LHCN-M2 (cell line): ENCODE measurements at regions not wholly inside any gene's neighbourhood (a gene's known extent, or its start where the extent isn't known, plus 50 kb on each side); places are given as distances from the start of the nearest gene placed in this dataset.

Experiments used
- DNase-seq: peaks from one replicate; pipeline ENCODE4 v3.0.0-alpha.2; 2012; ENCODE audit warnings: low read depth

- DNase-seq: peak; percentile 57
Measured at GRCh38 chr2:160630801-160631590, 137.4 kb upstream of the RBMS1 start.

GRCh38 chr2:160632084-160632975 is 138.7 kb upstream of the RBMS1 start:
- no peak for DNase-seq

- DNase-seq: no peak
Measured at GRCh38 chr2:160634436-160634835, 140.8 kb upstream of the RBMS1 start.

GRCh38 chr2:160635488-160635887 is 141.9 kb upstream of the RBMS1 start:
- peak; percentile 29 for DNase-seq

GRCh38 chr2:160639472-160639871 is 145.9 kb upstream of the RBMS1 start:
- no peak for DNase-seq

GRCh38 chr2:160646684-160647444 is 153.3 kb upstream of the RBMS1 start:
- DNase-seq: no peak

GRCh38 chr2:160647967-160648685 is 154.5 kb upstream of the RBMS1 start:
- no peak for DNase-seq

- DNase-seq: no peak
Measured at GRCh38 chr2:160649698-160650097, 156.1 kb upstream of the RBMS1 start.

GRCh38 chr2:160650196-160651118 is 156.8 kb upstream of the RBMS1 start:
- DNase-seq: peak; percentile 14

GRCh38 chr2:160651416-160652200 is 158.0 kb upstream of the RBMS1 start:
- DNase-seq: peak; percentile 71

GRCh38 chr2:160652236-160652635 is 158.6 kb upstream of the RBMS1 start:
- DNase-seq: no peak

GRCh38 chr2:160657196-160657595 is 163.6 kb upstream of the RBMS1 start:
- peak; percentile 24 for DNase-seq

GRCh38 chr2:160658851-160659250 is 165.2 kb upstream of the RBMS1 start:
- no peak for DNase-seq

- no peak for DNase-seq
Measured at GRCh38 chr2:160660741-160661140, 167.1 kb upstream of the RBMS1 start.

- no peak for DNase-seq
Measured at GRCh38 chr2:160664603-160665140, 171.1 kb upstream of the RBMS1 start.

GRCh38 chr2:160666154-160667060 is 172.8 kb upstream of the RBMS1 start:
- DNase-seq: peak; percentile 99

GRCh38 chr2:160667811-160668210 is 174.2 kb upstream of the RBMS1 start:
- DNase-seq: no peak

- DNase-seq: no peak
Measured at GRCh38 chr2:160670618-160671017, 177.0 kb upstream of the RBMS1 start.
